Astrocyte (in vitro differentiated cells and primary cell): ENCODE measurements at regions not wholly inside any gene's neighbourhood (a gene's known extent, or its start where the extent isn't known, plus 50 kb on each side); places are given as distances from the start of the nearest gene placed in this dataset.

Source experiments
- DNase-seq: peaks from one replicate; pipeline ENCODE4 v3.0.0-alpha.2; 2010; ENCODE audit warnings: low read depth
- FAIRE-seq: peaks from 2 replicates; lab custom pipeline; 2011; peaks lifted over from hg19 to GRCh38; lab: Jason Lieb, UNC
- H2AFZ ChIP-seq: 2 replicates; pipeline ENCODE4 v1.6.0; 2012; ENCODE audit warnings: low read depth, low read length, inconsistent platforms
- H3K27ac ChIP-seq: 2 replicates; pipeline ENCODE4 v1.5.1; 2011; ENCODE audit warnings: low read depth, low read length, inconsistent platforms
- H3K27me3 ChIP-seq: 2 replicates; pipeline ENCODE4 v1.6.0; 2011; ENCODE audit warnings: low read length, inconsistent platforms; ENCODE audit not compliant: insufficient read depth
- H3K36me3 ChIP-seq: 2 replicates; pipeline ENCODE4 v1.5.1; 2011; ENCODE audit warnings: low read length, inconsistent platforms; ENCODE audit not compliant: insufficient read depth
- H3K4me1 ChIP-seq: 2 replicates; pipeline ENCODE4 v1.5.1; 2011; ENCODE audit warnings: low read length, inconsistent platforms; ENCODE audit not compliant: insufficient read depth
- H3K4me2 ChIP-seq: 2 replicates; pipeline ENCODE4 v1.6.0; 2012; ENCODE audit warnings: low read length, inconsistent platforms
- H3K4me3 ChIP-seq: 2 replicates; pipeline ENCODE4 v1.5.1; 2011; ENCODE audit warnings: low read depth, mild to moderate bottlenecking, low read length, inconsistent platforms; ENCODE audit not compliant: insufficient read depth
- H3K79me2 ChIP-seq: 2 replicates; pipeline ENCODE4 v1.6.0; 2012; ENCODE audit warnings: mild to moderate bottlenecking, low read length, inconsistent platforms; ENCODE audit not compliant: insufficient read depth
- H3K9ac ChIP-seq: 2 replicates; pipeline ENCODE4 v1.6.0; 2012; ENCODE audit warnings: mild to moderate bottlenecking, low read length, inconsistent platforms
- H3K9me3 ChIP-seq: 2 replicates; pipeline ENCODE4 v1.5.1; 2012; ENCODE audit warnings: low read depth, mild to moderate bottlenecking, low read length, inconsistent platforms; ENCODE audit not compliant: insufficient read depth
- H4K20me1 ChIP-seq: 2 replicates; pipeline ENCODE4 v1.6.0; 2012; ENCODE audit warnings: low read length, inconsistent platforms; ENCODE audit not compliant: insufficient read depth
- H3K27ac Mint-ChIP-seq: one replicate; pipeline ENCODE4 v1.8.0; 2021; ENCODE audit warnings: mild to moderate bottlenecking, mixed read lengths; ENCODE audit not compliant: unreplicated experiment
- H3K27me3 Mint-ChIP-seq: one replicate; pipeline ENCODE4 v1.8.0; 2021; ENCODE audit warnings: low read depth, mixed read lengths; ENCODE audit not compliant: unreplicated experiment
- H3K36me3 Mint-ChIP-seq: one replicate; pipeline ENCODE4 v1.8.0; 2021; ENCODE audit warnings: low read depth, mixed read lengths; ENCODE audit not compliant: unreplicated experiment
- H3K4me1 Mint-ChIP-seq: one replicate; pipeline ENCODE4 v1.8.0; 2021; ENCODE audit warnings: low read depth, mixed read lengths; ENCODE audit not compliant: unreplicated experiment
- H3K4me3 Mint-ChIP-seq: one replicate; pipeline ENCODE4 v1.8.0; 2021; ENCODE audit warnings: mild to moderate bottlenecking, moderate library complexity, mixed read lengths; ENCODE audit not compliant: unreplicated experiment
- H3K9me3 Mint-ChIP-seq: one replicate; pipeline ENCODE4 v1.8.0; 2021; ENCODE audit warnings: mild to moderate bottlenecking, mixed read lengths; ENCODE audit not compliant: unreplicated experiment
- EZH2 ChIP-seq: IDR thresholded peaks from 2 replicates; pipeline ENCODE4 v1.6.1; 2012; ENCODE audit warnings: mild to moderate bottlenecking, low read length, inconsistent platforms; ENCODE audit not compliant: insufficient read depth
- TF ChIP-seq, protein P1 (sequence below): IDR thresholded peaks from 2 replicates; pipeline ENCODE4 v1.5.1; 2011; ENCODE audit warnings: low read depth, mild to moderate bottlenecking, inconsistent platforms, low read length, moderate library complexity; ENCODE audit not compliant: insufficient read depth

DNA sequence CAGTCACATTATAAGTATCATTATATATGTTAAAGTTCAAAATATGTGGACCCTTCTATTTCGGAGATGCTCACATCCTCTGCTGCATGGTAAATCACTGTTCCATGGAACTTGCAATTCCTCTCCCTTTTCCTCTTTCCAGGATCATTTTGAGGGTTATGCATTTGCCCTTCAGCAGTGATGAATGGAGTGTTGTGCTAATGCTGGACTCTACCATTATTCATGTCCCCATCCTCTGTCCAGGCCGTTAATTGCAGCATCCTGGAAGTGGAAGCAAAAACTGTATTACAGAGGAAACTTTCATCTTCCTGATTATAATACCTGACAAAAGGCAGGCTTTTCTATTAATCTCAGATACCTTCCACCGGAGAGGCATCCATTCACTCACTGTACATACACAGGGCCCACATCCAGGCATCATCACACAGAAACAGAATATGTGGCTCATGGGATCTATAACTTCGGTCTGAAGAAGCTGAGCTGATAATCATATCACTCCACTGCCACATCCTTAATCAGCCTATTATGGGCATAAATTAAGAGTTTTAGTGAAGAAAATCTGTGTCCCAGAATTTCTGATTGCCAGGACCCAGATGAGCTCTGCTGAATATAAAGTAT lies 65.0 kb upstream of the ACO1 start:
- Mint-ChIP-seq H3K9me3 (peaks cover 10% of the 10 kb centered on the region), H3K27me3 (no peaks in the 10 kb centered on the region), H3K4me3 (no peak overlapping the region), H3K36me3 (peaks cover 1% of the 10 kb centered on the region), H3K4me1 (no peaks in the 10 kb centered on the region), H3K27ac (no peak overlapping the region)
- H3K4me3 ChIP-seq = no peak overlapping the region
- no peaks in the 10 kb centered on the region for H3K79me2 ChIP-seq
- no peaks in the 10 kb centered on the region for H3K9me3 ChIP-seq
- H3K27me3 ChIP-seq = no peaks in the 10 kb centered on the region
- no peak overlapping the region for H3K27ac ChIP-seq
- DNase-seq (no peak), FAIRE-seq (no peak)
- no peaks in the 10 kb centered on the region for H3K36me3 ChIP-seq
- no peak overlapping the region for H3K4me2 ChIP-seq
- H3K9ac ChIP-seq = no peak overlapping the region
- H3K4me1 ChIP-seq = no peaks in the 10 kb centered on the region
- H2AFZ ChIP-seq = no peak overlapping the region
- no peak for TF ChIP-seq EZH2
- TF ChIP-seq, protein P1, sequence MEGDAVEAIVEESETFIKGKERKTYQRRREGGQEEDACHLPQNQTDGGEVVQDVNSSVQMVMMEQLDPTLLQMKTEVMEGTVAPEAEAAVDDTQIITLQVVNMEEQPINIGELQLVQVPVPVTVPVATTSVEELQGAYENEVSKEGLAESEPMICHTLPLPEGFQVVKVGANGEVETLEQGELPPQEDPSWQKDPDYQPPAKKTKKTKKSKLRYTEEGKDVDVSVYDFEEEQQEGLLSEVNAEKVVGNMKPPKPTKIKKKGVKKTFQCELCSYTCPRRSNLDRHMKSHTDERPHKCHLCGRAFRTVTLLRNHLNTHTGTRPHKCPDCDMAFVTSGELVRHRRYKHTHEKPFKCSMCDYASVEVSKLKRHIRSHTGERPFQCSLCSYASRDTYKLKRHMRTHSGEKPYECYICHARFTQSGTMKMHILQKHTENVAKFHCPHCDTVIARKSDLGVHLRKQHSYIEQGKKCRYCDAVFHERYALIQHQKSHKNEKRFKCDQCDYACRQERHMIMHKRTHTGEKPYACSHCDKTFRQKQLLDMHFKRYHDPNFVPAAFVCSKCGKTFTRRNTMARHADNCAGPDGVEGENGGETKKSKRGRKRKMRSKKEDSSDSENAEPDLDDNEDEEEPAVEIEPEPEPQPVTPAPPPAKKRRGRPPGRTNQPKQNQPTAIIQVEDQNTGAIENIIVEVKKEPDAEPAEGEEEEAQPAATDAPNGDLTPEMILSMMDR = no peak
- no peaks in the 10 kb centered on the region for H4K20me1 ChIP-seq

DNA sequence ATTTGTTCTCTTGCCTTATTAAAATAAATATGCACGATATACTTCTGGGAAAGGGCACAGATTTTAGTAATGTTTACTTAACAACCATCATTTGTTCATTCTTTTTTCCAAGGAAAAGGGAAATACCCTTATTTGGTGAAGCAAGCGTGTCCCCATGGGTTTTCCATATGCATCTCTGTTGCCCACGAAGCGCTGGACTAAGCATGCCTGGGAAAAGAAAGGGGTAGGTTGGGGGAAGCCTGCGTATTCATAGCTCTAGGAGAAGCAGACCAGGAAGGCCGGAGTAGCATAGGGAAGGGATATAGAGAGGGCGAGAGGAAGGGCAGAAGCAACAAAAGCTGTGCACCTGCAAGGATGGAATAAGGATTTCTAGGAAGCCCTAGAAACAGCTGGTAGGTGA lies 61.8 kb upstream of the ACO1 start:
- Histone ChIP-seq H3K79me2 (no peaks in the 10 kb centered on the region), H3K36me3 (no peaks in the 10 kb centered on the region), H3K4me3 (no peak overlapping the region), H3K4me2 (no peak overlapping the region), H4K20me1 (no peaks in the 10 kb centered on the region), H3K9ac (no peak overlapping the region), H2AFZ (no peak overlapping the region), H3K27ac (no peak overlapping the region), H3K27me3 (no peaks in the 10 kb centered on the region), H3K4me1 (no peaks in the 10 kb centered on the region), H3K9me3 (no peaks in the 10 kb centered on the region)
- H3K9me3 Mint-ChIP-seq = peaks cover 8% of the 10 kb centered on the region
- H3K27me3 Mint-ChIP-seq = no peaks in the 10 kb centered on the region
- TF ChIP-seq, protein P1 = no peak
- TF ChIP-seq EZH2 = no peak
- no peak overlapping the region for H3K4me3 Mint-ChIP-seq
- no peak for FAIRE-seq
- no peak overlapping the region for H3K27ac Mint-ChIP-seq
- DNase-seq = no peak
- peaks cover 1% of the 10 kb centered on the region for H3K36me3 Mint-ChIP-seq
- H3K4me1 Mint-ChIP-seq = no peaks in the 10 kb centered on the region

DNA sequence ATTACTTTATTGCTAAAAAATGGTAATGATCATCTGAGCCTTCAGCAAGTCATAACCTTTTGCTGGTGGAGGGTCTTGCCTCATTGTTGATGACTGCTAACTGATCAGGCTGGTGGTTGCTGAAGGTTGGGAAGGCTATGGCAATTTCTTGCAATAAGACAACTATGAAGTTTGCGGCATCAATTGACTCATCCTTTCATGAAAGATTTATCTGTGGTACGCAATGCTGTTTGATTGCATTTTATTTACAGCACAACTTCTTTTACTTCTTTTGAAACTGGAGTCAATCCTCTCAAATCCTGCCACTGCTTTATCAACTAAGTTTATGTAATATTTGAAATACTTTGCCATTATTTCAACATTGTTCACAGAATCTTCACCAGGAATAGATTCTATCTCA lies 58.3 kb upstream of the ACO1 start:
- H3K79me2 ChIP-seq = no peaks in the 10 kb centered on the region
- DNase-seq (no peak), FAIRE-seq (no peak)
- H3K9ac ChIP-seq = no peak overlapping the region
- Mint-ChIP-seq H3K4me3 (no peak overlapping the region), H3K27me3 (no peaks in the 10 kb centered on the region), H3K36me3 (no peaks in the 10 kb centered on the region), H3K9me3 (peaks cover 6% of the 10 kb centered on the region), H3K4me1 (no peaks in the 10 kb centered on the region), H3K27ac (no peak overlapping the region)
- H4K20me1 ChIP-seq = no peaks in the 10 kb centered on the region
- no peaks in the 10 kb centered on the region for H3K27me3 ChIP-seq
- no peaks in the 10 kb centered on the region for H3K36me3 ChIP-seq
- no peaks in the 10 kb centered on the region for H3K4me1 ChIP-seq
- H3K4me3 ChIP-seq = no peak overlapping the region
- H2AFZ ChIP-seq = no peak overlapping the region
- no peak overlapping the region for H3K4me2 ChIP-seq
- TF ChIP-seq EZH2 = no peak
- TF ChIP-seq, protein P1 = no peak
- no peak overlapping the region for H3K27ac ChIP-seq
- no peaks in the 10 kb centered on the region for H3K9me3 ChIP-seq
